Transverse colon (tissue), 4 donors: ENCODE measurements at regions not wholly inside any gene's neighbourhood (a gene's known extent, or its start where the extent isn't known, plus 50 kb on each side); places are given as distances from the start of the nearest gene placed in this dataset.

Source experiments
- CTCF ChIP-seq, 5 experiments: fragments of 200-600 bp in 3 of 5; fragments of 450-650 bp in 2 of 5; sonication (generic) in 3 of 5; IDR thresholded peaks; 1 replicate in 2 of 5; 2 replicates in 3 of 5; pipeline ENCODE4 v1.5.1; 2016 to 2017; ENCODE audit warnings: antibody characterized with exemption in 5 of 5, inconsistent platforms in 3 of 5, mild to moderate bottlenecking in 2 of 5, moderate library complexity in 1 of 5
- EP300 ChIP-seq: sonication (generic); formaldehyde crosslinking; IDR thresholded peaks from one replicate; pipeline ENCODE4 v1.6.1; 2017; ENCODE audit warnings: antibody characterized with exemption, low read depth
- POLR2A ChIP-seq: fragments of 450-650 bp; IDR thresholded peaks from one replicate; pipeline ENCODE4 v1.6.1; 2016; ENCODE audit warnings: antibody characterized with exemption, mild to moderate bottlenecking, moderate library complexity
- POLR2AphosphoS5 ChIP-seq, 3 donors: sonication (generic); formaldehyde crosslinking; IDR thresholded peaks; one replicate each; pipeline ENCODE4 v1.6.1; 2016; ENCODE audit warnings: antibody characterized with exemption in 3 of 3

- TF ChIP-seq CTCF (IDR thresholded peaks at IDR 0.05) (no peak), POLR2AphosphoS5 (IDR thresholded peaks at IDR 0.05) (no peak), EP300 (no peak), POLR2A (no peak)
Observed at GRCh38 chr12:105930557-105931503, 207.9 kb downstream of the NUAK1 start.
